ENCODE measurements at regions not wholly inside any gene's neighbourhood (a gene's known extent, or its start where the extent isn't known, plus 50 kb on each side); places are given as distances from the start of the nearest gene placed in this dataset.

GRCh38 chr3:176439729-176440128 lies 757.6 kb downstream of the TBL1XR1 start:
- no peak for DNase-seq (ENCODE audit: low spot score)

- no peak for DNase-seq (ENCODE audit: low spot score)
Observed at GRCh38 chr3:176431991-176432390, 765.3 kb downstream of the TBL1XR1 start.

- no peak for DNase-seq (ENCODE audit: low spot score)
Observed at GRCh38 chr3:176431038-176431418, 766.3 kb downstream of the TBL1XR1 start.

- DNase-seq (ENCODE audit: low spot score): peak; percentile 58
Observed at GRCh38 chr3:176430244-176431037, 766.8 kb downstream of the TBL1XR1 start.

- peak; percentile 8 for DNase-seq (ENCODE audit: low spot score)
Observed at GRCh38 chr3:176428552-176428951, 768.7 kb downstream of the TBL1XR1 start.

- DNase-seq (ENCODE audit: low spot score): no peak
Observed at GRCh38 chr3:176426371-176426770, 770.9 kb downstream of the TBL1XR1 start.

- DNase-seq (ENCODE audit: low spot score): no peak
Observed at GRCh38 chr3:176416870-176417269, 780.4 kb downstream of the TBL1XR1 start.

GRCh38 chr3:176415661-176416295 lies 781.5 kb downstream of the TBL1XR1 start:
- DNase-seq (ENCODE audit: low spot score): peak; percentile 19

GRCh38 chr3:176412771-176413170 lies 784.5 kb downstream of the TBL1XR1 start:
- no peak for DNase-seq (ENCODE audit: low spot score)

GRCh38 chr3:176403531-176403930 lies 793.8 kb downstream of the TBL1XR1 start:
- no peak for DNase-seq (ENCODE audit: low spot score)

GRCh38 chr3:176401211-176401610 lies 796.1 kb downstream of the TBL1XR1 start:
- DNase-seq (ENCODE audit: low spot score): no peak

GRCh38 chr3:176399193-176399592 lies 798.1 kb downstream of the TBL1XR1 start:
- no peak for DNase-seq (ENCODE audit: low spot score)

- DNase-seq (ENCODE audit: low spot score): peak; percentile 63
Observed at GRCh38 chr3:176395240-176395639, 802.0 kb downstream of the TBL1XR1 start.

- peak; percentile 8 for DNase-seq (ENCODE audit: low spot score)
Observed at GRCh38 chr3:176378789-176379188, 818.5 kb downstream of the TBL1XR1 start.

- no peak for DNase-seq (ENCODE audit: low spot score)
Observed at GRCh38 chr3:176376531-176376930, 820.8 kb downstream of the TBL1XR1 start.

GRCh38 chr3:176375519-176375918 lies 821.8 kb downstream of the TBL1XR1 start:
- DNase-seq (ENCODE audit: low spot score): no peak

- DNase-seq (ENCODE audit: low spot score): no peak
Observed at GRCh38 chr3:176362191-176362731, 835.0 kb downstream of the TBL1XR1 start.

GRCh38 chr3:176359211-176359610 lies 838.1 kb downstream of the TBL1XR1 start:
- DNase-seq (ENCODE audit: low spot score): no peak

- DNase-seq (ENCODE audit: low spot score): no peak
Observed at GRCh38 chr3:176357891-176358290, 839.4 kb downstream of the TBL1XR1 start.

- no peak for DNase-seq (ENCODE audit: low spot score)
Observed at GRCh38 chr3:176354843-176355242, 842.4 kb downstream of the TBL1XR1 start.

GRCh38 chr3:176352716-176353334 lies 844.5 kb downstream of the TBL1XR1 start:
- DNase-seq (ENCODE audit: low spot score): no peak

- DNase-seq (ENCODE audit: low spot score): no peak
Observed at GRCh38 chr3:176351408-176351807, 845.9 kb downstream of the TBL1XR1 start.

GRCh38 chr3:176349706-176350105 lies 847.6 kb downstream of the TBL1XR1 start:
- no peak for DNase-seq (ENCODE audit: low spot score)

All from umbilical cord (tissue), 1 donor.